ENCODE measurements at regions not wholly inside any gene's neighbourhood (a gene's known extent, or its start where the extent isn't known, plus 50 kb on each side); places are given as distances from the start of the nearest gene placed in this dataset.

DNA sequence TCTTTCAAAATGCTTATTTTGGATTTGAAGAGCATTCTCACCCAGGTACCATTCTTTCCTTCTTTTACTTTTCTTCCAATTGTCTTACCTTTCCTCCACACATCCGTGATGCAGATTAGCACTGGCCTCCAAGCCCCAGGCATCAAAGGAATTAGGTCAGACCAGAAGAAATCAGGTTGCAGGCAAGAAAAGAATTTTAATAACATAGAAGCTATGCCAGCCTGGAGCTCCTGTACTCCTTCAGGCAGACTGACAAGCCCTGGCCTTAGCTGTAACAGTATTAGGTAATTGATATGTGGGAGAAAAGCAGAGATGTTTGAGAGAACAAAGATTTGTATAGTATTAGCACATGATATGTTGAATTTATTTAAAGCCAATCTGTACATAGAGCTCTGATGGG, 390.4 kb upstream of the ADGRL2 start:
- DNase-seq (ENCODE audit: low read depth, low spot score) = no peak
- ChIA-PET CTCF (no interaction called here), POLR2A (no interaction called here)
- Histone ChIP-seq H3K27me3 (ENCODE audit: control insufficient read depth, insufficient read depth, low read length) (no peaks in the 10 kb centered on the region), H3K4me1 (ENCODE audit: control insufficient read depth, insufficient read depth, low read length) (no peaks in the 10 kb centered on the region), H3K4me3 (ENCODE audit: low read depth in 2 of 2, low read length in 2 of 2) (no peak overlapping the region), H3K27ac (ENCODE audit: low read length) (no peak overlapping the region), H3K9me3 (ENCODE audit: control insufficient read depth, insufficient read depth, low read depth, low read length) (no peaks in the 10 kb centered on the region), H3K36me3 (ENCODE audit: control insufficient read depth, insufficient read depth, low read length) (no peaks in the 10 kb centered on the region)
- TF ChIP-seq CTCF (IDR thresholded peaks at IDR 0.05) = no peak
- TF ChIP-seq, protein P1, sequence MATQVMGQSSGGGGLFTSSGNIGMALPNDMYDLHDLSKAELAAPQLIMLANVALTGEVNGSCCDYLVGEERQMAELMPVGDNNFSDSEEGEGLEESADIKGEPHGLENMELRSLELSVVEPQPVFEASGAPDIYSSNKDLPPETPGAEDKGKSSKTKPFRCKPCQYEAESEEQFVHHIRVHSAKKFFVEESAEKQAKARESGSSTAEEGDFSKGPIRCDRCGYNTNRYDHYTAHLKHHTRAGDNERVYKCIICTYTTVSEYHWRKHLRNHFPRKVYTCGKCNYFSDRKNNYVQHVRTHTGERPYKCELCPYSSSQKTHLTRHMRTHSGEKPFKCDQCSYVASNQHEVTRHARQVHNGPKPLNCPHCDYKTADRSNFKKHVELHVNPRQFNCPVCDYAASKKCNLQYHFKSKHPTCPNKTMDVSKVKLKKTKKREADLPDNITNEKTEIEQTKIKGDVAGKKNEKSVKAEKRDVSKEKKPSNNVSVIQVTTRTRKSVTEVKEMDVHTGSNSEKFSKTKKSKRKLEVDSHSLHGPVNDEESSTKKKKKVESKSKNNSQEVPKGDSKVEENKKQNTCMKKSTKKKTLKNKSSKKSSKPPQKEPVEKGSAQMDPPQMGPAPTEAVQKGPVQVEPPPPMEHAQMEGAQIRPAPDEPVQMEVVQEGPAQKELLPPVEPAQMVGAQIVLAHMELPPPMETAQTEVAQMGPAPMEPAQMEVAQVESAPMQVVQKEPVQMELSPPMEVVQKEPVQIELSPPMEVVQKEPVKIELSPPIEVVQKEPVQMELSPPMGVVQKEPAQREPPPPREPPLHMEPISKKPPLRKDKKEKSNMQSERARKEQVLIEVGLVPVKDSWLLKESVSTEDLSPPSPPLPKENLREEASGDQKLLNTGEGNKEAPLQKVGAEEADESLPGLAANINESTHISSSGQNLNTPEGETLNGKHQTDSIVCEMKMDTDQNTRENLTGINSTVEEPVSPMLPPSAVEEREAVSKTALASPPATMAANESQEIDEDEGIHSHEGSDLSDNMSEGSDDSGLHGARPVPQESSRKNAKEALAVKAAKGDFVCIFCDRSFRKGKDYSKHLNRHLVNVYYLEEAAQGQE (IDR thresholded peaks at IDR 0.05; ENCODE audit: insufficient read depth in 1 of 2, low read depth in 2 of 2, low read length in 1 of 2) = no peak
- TF ChIP-seq TCF7L2 (IDR thresholded peaks at IDR 0.05; ENCODE audit: low read depth, low read length) = no peak
- TF ChIP-seq SIN3A (IDR thresholded peaks at IDR 0.05; ENCODE audit: borderline replicate concordance, insufficient read depth, low read depth, low read length) = no peak
- TF ChIP-seq POLR2AphosphoS5 (IDR thresholded peaks at IDR 0.05; ENCODE audit: low read depth, low read length) = no peak
- intact Hi-C loops (cut with micrococcal nuclease; ENCODE audit: unreplicated experiment) = no loop called here
- in situ Hi-C loops (cut with HindIII; ENCODE audit: low pct_unique_long_range_greater_than_20kb, low sequenced_read_pairs) = no loop called here
- no peak for ATAC-seq
- no TSS peak for BruUV-seq (replicated peaks)

- no peaks in the 10 kb centered on the region for H3K36me3 ChIP-seq (ENCODE audit: control insufficient read depth, insufficient read depth, low read length)
- no peak overlapping the region for H3K4me3 ChIP-seq (ENCODE audit: low read depth in 2 of 2, low read length in 2 of 2)
- H3K9me3 ChIP-seq (ENCODE audit: control insufficient read depth, insufficient read depth, low read depth, low read length) = no peaks in the 10 kb centered on the region
- ChIA-PET CTCF (no interaction called here), POLR2A (no interaction called here)
- H3K27me3 ChIP-seq (ENCODE audit: control insufficient read depth, insufficient read depth, low read length) = no peaks in the 10 kb centered on the region
- ATAC-seq = no peak
- in situ Hi-C loops (cut with HindIII; ENCODE audit: low pct_unique_long_range_greater_than_20kb, low sequenced_read_pairs) = no loop called here
- TF ChIP-seq TCF7L2 (IDR thresholded peaks at IDR 0.05; ENCODE audit: low read depth, low read length) = no peak
- H3K4me1 ChIP-seq (ENCODE audit: control insufficient read depth, insufficient read depth, low read length) = no peaks in the 10 kb centered on the region
- DNase-seq (ENCODE audit: low read depth, low spot score) = no peak
- intact Hi-C loops (cut with micrococcal nuclease; ENCODE audit: unreplicated experiment) = no loop called here
- BruUV-seq (replicated peaks) = no TSS peak
- H3K27ac ChIP-seq (ENCODE audit: low read length) = no peak overlapping the region
These were observed 390.9 kb upstream of the ADGRL2 start for GRCh38 chr1:81409780-81410274.

GRCh38 chr1:81409262-81409661, 391.5 kb upstream of the ADGRL2 start:
- H3K27ac ChIP-seq (ENCODE audit: low read length) = no peak overlapping the region
- H3K4me3 ChIP-seq (ENCODE audit: low read depth in 2 of 2, low read length in 2 of 2) = no peak overlapping the region
- no peak for ATAC-seq
- no peaks in the 10 kb centered on the region for H3K36me3 ChIP-seq (ENCODE audit: control insufficient read depth, insufficient read depth, low read length)
- DNase-seq (ENCODE audit: low read depth, low spot score) = no peak
- BruUV-seq (replicated peaks) = no TSS peak
- no peak for TF ChIP-seq SIN3A (IDR thresholded peaks at IDR 0.05; ENCODE audit: borderline replicate concordance, insufficient read depth, low read depth, low read length)
- TF ChIP-seq POLR2AphosphoS5 (IDR thresholded peaks at IDR 0.05; ENCODE audit: low read depth, low read length) = no peak
- no peak for TF ChIP-seq TCF7L2 (IDR thresholded peaks at IDR 0.05; ENCODE audit: low read depth, low read length)
- TF ChIP-seq, protein P1 (IDR thresholded peaks at IDR 0.05; ENCODE audit: insufficient read depth in 1 of 2, low read depth in 2 of 2, low read length in 1 of 2) = no peak
- TF ChIP-seq CTCF (IDR thresholded peaks at IDR 0.05) = no peak
- H3K4me1 ChIP-seq (ENCODE audit: control insufficient read depth, insufficient read depth, low read length) = no peaks in the 10 kb centered on the region
- ChIA-PET CTCF (no interaction called here), POLR2A (no interaction called here)
- in situ Hi-C loops (cut with HindIII; ENCODE audit: low pct_unique_long_range_greater_than_20kb, low sequenced_read_pairs) = no loop called here
- no peaks in the 10 kb centered on the region for H3K9me3 ChIP-seq (ENCODE audit: control insufficient read depth, insufficient read depth, low read depth, low read length)
- H3K27me3 ChIP-seq (ENCODE audit: control insufficient read depth, insufficient read depth, low read length) = no peaks in the 10 kb centered on the region
- intact Hi-C loops (cut with micrococcal nuclease; ENCODE audit: unreplicated experiment) = no loop called here

Measured in Panc1 (cell line).